Right kidney (tissue), 1 donor: ENCODE measurements at regions not wholly inside any gene's neighbourhood (a gene's known extent, or its start where the extent isn't known, plus 50 kb on each side); places are given as distances from the start of the nearest gene placed in this dataset.

ENCODE experiments used
- DNase-seq: peaks from one replicate; pipeline ENCODE4 v3.0.0-alpha.2; 2016

DNA sequence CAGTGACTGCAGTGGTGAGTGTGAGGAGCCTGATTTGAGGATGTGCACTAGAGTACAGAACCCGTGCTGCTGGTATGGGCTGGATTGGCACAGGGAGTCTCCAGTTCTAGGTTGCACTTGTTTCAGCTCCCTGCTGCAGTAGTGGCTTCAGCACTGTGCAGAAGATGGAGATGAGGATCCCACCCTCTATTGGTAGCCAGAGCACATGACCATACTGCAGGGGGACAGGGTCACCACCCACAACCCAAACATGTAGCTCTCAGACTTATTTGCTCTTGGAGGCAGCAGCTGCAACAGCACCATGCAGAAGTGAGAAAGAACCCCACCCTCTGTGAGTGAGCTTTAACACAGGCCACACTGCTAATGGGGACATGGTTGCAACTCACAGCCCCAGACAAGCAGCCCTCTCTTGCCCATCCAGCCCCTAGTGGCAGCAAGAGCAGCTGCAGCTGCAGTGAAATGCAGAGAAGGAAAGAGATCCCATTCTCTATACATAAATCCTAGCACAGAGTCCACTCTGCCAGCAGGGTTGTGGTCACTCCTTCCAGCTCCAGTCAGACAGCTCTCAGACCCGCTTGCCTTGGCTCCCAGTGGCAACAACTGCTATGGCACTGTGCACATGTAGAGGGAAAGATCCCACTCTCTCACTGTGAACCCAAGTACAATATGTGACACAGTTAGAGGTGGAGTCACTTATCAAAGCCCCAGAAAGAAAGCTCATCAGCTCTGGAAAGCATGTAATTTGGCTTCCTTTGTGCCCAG, 51.4 kb upstream of the SCIN start:
- DNase-seq: no peak

GRCh38 chr7:12519682-12520009, 50.9 kb upstream of the SCIN start:
- DNase-seq: no peak
